IPS DF 19.7 (cell line): ENCODE measurements at regions not wholly inside any gene's neighbourhood (a gene's known extent, or its start where the extent isn't known, plus 50 kb on each side); places are given as distances from the start of the nearest gene placed in this dataset.

Experiments
- DNase-seq: peaks from one replicate; pipeline ENCODE4 v3.0.0-alpha.2; 2013; ENCODE audit warnings: low read depth, low spot score

DNA sequence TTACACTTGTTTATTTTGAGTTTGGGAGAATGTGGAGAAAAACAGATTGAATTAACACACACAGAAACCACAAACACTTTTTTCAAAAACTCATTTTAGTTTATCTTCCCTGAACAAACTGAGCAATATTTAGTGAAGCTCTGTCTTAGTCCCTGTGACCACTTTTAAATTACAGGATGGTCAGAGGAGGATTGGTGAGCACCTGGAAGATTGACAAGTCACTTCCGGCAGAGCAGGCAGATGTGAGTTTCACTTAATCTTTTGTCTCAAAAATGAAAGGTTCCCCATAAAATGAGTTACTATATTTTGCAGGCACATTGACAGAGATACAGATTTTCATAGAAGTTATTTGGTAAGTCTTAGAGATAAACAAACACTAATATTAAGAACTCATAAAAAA is 970.1 kb downstream of the ADGRL3 start:
- DNase-seq: no peak

DNA sequence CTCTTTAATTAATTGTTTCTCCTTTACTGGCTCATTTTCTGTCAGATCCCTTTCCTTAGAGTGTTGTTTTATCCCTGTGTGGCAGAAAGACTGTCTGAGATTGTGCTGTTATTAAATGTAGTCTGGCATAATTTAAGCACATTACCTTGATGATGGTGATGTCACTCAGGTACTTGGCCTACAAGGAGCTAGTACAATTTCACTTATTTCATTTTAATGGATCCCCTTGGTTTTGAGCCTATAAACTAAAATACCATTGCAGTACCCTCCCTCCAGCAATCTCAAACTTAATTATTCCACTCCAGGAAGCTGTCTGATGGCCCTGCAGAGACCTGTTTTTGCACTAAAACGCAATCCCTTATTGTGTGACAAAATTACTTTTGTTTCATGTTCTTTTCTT is 968.6 kb downstream of the ADGRL3 start:
- DNase-seq: no peak

DNA sequence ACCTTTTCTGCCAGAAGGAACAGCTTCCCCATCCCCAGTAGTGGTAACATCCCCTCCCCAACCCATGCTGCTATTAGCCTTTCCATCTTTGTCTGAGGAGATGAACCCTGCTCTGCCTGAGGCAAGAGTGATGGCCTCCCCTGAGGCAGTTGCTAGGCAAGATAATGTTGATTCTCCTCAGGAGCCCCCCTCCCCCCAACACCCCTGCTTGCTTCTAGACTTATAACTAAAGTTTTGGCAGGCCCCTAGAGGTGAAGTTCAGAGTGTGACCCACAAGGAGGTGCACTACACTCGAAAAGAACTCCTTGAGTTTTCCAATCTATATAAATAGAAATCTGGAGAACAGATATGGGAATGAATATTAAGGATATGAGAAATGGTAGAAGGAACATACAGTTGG is 962.5 kb downstream of the ADGRL3 start:
- no peak for DNase-seq

DNA sequence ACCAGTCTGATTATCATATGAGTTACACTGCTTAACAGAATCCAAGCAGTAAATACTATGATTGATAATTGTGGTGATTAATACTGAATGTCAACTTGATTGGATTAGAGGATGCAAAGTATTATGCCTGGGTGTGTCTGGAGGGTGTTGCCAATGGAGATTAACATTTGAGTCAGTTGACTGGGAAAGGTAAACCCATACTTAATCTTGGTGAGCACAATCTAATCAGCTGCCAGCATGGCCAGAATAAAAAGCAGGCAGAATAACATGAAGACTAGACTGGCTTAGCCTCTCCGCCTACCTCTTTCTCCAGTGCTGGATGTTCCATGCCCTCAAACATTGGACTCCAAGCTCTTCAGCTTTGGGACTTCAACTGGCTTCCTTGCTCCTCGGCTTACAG is 961.3 kb downstream of the ADGRL3 start:
- no peak for DNase-seq

DNA sequence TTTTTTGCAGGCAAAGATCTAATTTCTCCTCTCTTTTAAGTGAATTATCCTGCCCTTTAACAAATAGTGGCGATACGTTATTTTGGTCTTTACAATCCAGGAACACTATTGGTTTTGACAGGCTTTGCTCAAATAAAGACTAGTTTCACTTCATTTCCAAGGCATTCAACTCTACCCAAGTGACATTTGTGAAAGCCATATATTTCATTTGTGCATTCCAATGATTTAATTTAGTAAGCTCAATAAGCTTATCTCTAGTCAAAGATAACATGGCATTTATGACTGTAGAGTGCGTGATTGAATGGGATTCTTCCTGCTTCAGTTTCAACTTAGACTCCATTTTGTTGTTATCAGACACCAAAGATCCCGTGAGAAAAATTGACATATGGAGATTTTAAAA is 959.8 kb downstream of the ADGRL3 start:
- no peak for DNase-seq

DNA sequence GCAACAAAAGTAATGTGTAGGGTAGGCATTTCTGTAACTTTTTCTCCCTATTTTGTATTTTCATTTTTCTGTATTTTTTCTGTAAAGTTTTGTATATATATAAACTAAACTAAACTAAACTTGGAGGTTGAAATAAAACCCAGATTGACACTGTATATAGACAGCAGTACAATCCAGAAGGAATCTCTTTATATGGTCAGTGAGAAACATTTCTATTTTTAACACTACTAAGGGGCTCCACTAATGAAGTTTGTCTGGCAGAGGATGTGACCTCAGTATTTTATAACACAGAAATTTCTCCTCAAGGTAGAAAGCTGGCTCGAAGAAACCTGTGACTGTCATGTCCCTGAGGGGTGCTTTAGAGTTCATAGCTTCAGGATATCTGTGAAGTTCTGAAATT is 959.2 kb downstream of the ADGRL3 start:
- DNase-seq: no peak

DNA sequence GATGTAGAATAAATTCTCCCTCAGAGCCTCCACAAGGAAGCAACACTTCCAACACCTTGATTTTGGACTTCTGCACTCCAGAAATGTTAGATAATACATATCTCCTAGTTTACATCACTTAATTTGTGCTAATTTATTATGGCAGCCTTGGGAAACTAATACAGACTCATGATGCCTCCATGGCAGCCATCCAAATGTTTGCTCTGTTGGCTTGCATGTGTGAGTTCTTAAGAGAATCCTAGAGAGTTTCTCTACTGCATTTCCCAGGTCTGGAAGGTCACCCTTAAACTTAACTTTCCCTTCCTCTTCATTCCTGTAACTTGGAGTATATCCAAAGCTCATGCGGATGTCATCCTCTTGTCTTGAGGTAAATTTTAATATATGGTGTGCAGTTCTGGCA is 956.1 kb downstream of the ADGRL3 start:
- no peak for DNase-seq

DNA sequence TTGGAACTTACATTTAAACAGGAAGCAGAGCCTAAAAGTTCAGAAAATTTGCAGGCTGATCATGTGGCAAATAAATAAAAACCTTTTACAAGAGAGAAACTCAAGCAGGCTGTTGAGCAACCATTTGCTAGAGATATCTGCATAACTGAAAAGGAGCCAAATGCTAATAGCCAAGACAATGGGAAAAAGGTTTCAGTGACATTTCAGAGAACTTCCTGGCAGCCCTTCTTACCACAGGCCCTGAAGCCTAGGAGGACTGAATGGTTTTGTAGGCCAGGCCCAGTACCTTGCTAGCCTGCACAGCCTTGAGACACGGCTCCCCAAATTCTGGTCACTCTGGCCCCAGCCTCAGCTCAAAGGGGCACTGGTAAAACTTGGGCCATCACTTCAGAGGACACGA is 945.1 kb downstream of the ADGRL3 start:
- no peak for DNase-seq

DNA sequence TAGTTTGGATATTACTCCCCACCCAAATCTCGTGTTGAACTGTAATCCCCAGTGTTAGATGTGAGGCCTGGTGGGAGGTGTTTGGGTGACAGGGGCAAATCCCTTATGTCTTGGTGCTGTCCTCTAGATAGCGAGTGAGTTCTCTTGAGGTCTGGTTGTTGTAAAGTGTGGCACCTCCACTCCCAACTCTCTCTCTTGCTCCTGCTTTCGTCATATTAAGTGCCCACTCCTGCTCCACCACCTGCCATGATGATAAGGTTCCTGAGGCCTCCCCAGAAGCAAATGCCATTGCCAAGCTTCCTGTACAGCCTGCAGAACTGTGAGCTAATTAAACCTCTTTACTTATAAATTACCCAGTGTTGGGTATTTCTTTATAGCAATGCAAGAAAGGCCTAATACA is 944.3 kb downstream of the ADGRL3 start:
- no peak for DNase-seq

DNA sequence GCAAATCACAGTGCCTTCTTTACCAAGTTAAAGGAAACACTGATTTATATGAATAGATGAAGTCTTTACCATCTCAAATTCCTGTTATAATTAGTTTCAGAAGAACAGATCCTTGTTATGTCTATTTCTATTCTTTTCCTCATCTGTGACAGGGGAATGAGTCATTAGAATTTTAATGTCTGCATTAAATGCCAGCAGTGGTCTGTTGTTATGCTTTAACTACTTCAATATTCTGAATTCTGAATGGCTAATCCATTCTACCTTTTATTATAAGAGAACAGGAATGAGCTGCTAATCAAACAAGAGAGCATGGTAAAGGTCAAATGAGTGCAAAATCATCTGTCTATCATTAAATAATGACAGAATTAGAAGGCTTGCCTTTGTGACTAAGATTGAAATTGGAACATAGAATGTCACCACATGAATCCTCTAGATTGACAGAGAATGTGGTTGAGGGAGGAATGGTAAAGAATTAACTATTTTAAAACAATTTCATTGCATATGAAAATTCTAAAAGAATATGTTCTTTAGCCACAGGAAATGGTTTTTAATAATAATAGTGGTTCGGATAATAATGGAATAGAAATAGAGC is 935.5 kb downstream of the ADGRL3 start:
- no peak for DNase-seq

DNA sequence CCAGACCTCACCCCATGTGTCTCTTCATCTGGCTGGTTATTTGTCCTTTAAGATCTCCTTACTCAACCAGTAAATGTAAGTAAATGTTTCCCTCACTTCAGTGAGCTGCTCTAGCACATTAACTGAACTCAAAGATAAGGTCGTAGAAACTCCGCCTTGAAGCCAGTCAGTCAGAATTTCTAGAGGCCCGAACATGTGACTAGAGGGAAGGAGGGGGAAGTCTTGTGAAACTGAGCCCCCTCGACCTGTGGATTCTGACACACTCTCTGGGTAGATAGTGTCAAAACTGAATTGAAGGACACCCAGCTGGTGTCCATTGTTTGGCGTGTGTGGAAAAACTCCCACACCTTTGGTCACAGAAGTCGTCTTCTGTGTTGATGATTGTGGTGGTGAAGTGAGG is 933.9 kb downstream of the ADGRL3 start:
- DNase-seq: no peak

DNA sequence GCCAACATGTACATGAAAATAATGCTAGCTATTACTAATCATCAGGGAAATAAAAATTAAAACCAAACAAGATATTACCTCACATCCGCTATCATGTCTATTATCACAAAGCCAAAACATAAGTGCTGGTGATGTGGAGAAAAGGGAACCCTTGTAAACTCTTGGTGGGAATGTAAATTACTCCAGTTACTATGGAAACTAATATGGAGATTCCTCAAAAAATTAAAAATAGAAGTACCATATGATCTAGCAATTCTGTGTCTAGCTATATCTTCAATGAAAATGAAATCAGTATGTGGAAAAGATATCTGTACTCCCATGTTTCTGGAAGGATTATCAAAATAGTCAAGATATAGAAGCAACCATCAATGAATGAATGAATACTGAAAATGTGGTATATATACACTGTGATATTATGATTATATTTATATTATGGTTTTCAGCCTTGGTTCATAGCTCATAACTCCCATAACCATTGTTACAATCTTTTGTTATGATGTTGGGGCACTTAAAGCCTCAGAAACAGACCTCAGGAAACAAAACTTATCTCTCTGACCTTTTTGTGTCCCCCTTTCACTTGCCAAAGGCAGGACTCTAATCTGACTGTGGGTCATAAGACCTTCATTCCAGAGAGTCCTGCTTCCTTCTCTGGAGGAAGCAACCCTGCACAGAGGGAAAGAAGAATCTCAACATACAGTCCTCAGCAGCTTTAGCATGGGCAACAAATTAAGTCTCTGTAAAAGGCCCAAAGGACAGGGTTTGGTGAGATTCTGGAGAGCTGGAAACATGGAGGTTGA is 933.2 kb downstream of the ADGRL3 start:
- no peak for DNase-seq

DNA sequence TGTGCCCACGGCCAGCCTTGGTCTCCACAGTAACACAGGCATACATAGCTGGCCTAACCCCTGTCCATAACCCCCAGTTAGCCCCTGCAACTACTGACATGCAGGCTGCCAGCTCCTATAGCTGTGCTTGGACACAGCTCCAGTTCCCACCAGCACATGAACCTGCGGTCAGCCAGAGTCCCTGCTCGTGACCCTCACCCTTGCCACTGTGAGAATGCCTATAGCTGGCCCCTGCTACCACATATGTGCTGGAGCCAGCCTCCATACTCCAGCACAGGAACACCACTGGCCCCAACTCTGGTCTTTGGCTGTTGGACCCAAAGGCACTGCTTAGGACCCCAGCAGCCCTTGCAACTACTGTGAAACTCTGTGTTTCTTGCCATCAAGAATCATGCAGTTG is 930.9 kb downstream of the ADGRL3 start:
- no peak for DNase-seq

DNA sequence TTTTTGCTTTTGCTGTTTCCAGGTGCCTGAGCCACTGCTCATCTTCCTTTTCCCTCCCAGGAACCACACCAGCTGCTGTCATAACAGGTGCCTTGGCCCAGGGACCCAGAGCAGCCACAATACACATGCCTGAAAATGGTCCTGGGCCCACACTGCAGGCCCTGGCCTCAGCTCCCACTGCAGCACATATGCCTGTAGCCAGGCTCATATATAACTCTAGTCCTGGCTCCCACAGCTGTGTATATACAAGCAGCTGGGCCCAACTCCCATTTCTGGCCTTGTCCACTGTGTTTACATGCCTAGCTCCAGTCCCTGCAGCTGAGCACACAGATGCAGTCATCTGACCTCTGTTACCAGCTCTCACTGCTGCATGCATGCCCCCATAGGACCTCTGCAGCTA is 930.5 kb downstream of the ADGRL3 start:
- no peak for DNase-seq

DNA sequence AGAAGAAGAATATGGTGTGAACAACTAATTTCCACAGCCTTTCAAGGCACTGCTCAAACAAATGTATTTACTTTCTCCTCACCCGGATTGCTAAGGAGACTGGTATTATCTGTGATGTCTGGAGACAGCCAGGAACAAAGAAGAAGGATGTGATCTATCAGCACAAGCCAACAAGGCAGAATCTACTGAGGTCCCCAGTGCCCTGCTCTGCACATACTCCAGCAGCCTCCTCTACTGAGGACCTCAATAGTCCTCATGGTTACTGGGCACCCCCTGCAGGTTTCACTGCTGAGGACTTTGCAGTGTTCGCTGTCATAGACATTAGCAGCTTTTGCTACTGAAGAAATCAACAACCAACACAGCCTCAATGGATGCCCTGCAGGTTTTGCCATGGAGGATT is 930.1 kb downstream of the ADGRL3 start:
- DNase-seq: no peak
